Amniotic stem cell (primary cell): ENCODE measurements at regions not wholly inside any gene's neighbourhood (a gene's known extent, or its start where the extent isn't known, plus 50 kb on each side); places are given as distances from the start of the nearest gene placed in this dataset.

Source experiments
- DNase-seq: peaks from one replicate; lab custom pipeline; 2025; lab: John Stamatoyannopoulos, UW

- DNase-seq = no peak
Observed at GRCh38 chr9:79264511-79265355, 307.0 kb upstream of the TLE4 start.

GRCh38 chr9:79266986-79267385 is 304.8 kb upstream of the TLE4 start:
- DNase-seq = no peak

- DNase-seq = no peak
Observed at GRCh38 chr9:79268806-79269205, 303.0 kb upstream of the TLE4 start.

- DNase-seq = no peak
Observed at GRCh38 chr9:79273311-79273710, 298.5 kb upstream of the TLE4 start.

DNA sequence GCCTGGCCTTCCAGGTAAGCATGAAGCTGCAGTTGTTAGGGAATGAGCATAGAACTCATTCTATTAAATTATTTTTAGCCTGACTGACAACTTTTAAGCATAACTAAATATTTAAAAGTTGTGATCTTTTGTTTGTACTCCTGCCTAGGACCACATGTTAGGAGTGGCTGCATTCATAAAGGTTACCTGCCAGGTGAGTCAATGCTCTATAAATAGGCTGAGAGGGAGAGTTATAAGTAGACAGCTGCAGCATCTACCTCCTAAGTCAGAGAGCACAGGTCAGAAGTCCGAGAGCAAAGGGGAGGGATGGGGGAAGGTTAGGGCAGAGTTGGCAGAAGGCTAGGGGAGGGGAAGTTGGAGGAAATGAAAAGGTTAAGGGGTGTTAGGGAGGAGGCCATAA is 292.4 kb upstream of the TLE4 start:
- DNase-seq = no peak

GRCh38 chr9:79280691-79281090 is 291.1 kb upstream of the TLE4 start:
- DNase-seq = no peak

GRCh38 chr9:79284081-79284480 is 287.7 kb upstream of the TLE4 start:
- no peak for DNase-seq

- no peak for DNase-seq
Observed at GRCh38 chr9:79286992-79287707, 284.6 kb upstream of the TLE4 start.

DNA sequence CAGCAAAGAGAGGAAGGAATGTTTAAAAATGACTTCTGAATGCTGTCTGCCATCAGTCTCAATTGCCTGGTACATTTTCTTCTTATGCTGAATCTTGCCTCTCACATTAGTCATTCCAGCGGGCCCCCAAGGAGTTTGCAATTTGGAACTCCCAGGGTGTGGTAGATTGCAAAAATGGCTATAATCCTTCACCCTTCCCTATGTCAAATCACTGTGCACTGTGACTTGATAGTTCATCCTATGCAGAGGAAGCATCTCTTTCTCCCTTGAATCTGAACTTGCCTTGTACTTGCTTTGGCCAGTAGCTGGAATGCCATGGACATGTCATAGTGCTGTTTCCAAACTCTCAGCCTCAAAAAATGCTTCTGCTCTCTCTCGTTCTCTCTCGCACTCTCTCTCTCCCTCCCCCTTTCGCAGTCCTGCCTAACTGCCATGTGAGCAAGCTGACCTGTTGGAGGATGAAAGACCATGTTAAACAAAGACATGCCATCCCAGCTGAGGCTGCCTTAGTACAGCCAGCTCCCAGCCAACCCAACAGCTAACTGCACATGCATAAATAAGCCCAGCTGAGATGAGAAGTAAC is 284.0 kb upstream of the TLE4 start:
- no peak for DNase-seq

- no peak for DNase-seq
Observed at GRCh38 chr9:79289856-79290255, 281.9 kb upstream of the TLE4 start.

- DNase-seq = no peak
Observed at GRCh38 chr9:79292731-79293280, 279.0 kb upstream of the TLE4 start.

GRCh38 chr9:79300068-79300467 is 271.7 kb upstream of the TLE4 start:
- no peak for DNase-seq

DNA sequence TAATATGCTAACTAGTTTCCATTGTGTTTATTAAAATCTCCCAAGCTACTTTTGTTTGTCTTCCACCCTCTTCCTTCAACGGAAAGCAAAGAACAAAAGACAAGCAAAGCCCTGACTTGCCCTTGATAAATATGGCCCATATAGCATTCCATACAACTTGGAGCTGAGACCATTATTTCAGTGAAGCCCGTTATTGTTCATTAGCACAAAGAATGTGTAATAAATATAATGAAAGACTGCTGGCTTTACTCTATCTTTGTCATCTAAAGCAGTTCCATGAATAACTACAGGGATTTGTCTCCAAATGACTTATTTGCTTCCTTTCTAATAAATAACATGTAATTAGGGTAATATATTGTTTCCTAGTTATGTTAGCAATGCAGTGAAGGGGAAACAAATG is 270.7 kb upstream of the TLE4 start:
- no peak for DNase-seq

- no peak for DNase-seq
Observed at GRCh38 chr9:79301551-79302391, 270.0 kb upstream of the TLE4 start.

DNA sequence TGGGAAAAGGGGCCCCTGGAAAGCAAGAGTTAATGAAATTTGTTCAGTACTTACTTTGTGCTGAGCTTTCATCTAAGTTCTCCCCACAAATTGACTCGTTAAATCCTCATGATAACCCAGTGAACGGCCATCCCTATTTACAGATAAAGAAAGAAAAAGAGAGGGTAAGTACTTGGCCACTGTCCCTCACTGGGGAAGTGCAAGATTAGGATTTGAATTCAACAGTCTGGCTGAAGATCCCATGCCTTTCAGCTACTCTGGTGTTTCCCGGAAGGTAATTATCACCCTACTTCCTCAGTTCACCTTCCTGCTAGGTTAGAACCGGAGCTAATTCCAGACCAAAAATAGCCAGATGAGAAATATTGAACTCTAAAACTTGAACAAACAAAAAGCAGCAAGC is 269.2 kb upstream of the TLE4 start:
- DNase-seq = no peak

GRCh38 chr9:79308012-79308411 is 263.8 kb upstream of the TLE4 start:
- DNase-seq = no peak

- no peak for DNase-seq
Observed at GRCh38 chr9:79312686-79313421, 258.9 kb upstream of the TLE4 start.

DNA sequence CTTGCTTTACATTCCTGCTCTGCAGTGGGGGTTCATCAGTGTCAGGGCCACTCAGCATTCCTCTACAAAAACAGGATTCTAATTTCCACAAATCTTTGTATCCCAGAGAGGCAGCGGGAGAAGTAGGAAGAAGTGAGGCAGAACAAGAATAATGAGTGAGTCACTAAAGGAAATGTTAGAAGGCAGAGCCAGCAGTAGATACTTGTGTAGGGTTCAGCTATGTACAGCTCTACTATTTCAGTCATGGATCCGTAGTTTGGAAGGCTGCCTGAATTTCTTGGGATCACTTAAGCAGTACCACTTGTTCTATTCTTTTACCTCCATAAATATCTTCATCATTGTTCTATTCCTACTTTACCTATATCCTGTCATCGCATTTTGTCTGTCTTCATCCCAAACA is 246.3 kb upstream of the TLE4 start:
- no peak for DNase-seq

DNA sequence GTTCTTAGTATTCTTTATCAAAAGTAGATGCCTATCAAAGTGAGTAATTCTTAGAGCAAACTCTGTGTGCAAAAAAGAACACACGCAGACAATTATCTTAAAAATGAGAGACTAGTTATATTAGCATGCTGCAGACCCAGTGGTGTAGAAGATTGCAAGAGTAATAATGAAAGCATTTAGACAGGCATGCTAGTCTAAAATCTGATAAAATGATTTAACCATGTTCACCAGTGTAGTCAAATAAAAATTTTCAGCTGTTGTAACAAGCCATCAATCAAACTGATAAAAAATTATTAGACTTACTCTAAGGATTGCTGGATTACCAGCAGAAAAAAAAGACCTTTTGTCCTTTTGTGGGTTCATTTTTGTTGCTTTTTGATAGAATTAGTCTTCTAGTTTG is 241.9 kb upstream of the TLE4 start:
- no peak for DNase-seq

- DNase-seq = no peak
Observed at GRCh38 chr9:79334001-79334400, 237.8 kb upstream of the TLE4 start.

DNA sequence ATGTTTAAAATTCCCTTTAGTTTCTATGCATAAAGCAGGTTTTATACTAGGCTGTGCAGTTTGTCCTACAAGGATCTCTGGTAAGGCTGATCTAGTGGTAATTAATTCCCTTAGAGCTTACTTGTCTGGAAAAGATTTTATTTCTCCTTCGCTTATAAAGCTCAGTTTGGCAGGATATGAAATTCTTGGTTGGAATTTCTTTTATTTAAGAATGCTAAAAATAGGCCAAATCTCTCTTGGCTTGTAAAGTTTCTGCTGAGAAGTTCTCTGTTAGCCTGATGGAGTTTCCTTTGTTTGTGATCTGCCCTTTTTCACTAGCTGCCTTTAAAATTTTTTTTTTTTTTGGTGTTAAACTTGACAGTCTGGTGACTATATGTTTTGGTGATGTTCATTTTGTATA is 237.1 kb upstream of the TLE4 start:
- no peak for DNase-seq
